ENCODE measurements at regions not wholly inside any gene's neighbourhood (a gene's known extent, or its start where the extent isn't known, plus 50 kb on each side); places are given as distances from the start of the nearest gene placed in this dataset.

DNA sequence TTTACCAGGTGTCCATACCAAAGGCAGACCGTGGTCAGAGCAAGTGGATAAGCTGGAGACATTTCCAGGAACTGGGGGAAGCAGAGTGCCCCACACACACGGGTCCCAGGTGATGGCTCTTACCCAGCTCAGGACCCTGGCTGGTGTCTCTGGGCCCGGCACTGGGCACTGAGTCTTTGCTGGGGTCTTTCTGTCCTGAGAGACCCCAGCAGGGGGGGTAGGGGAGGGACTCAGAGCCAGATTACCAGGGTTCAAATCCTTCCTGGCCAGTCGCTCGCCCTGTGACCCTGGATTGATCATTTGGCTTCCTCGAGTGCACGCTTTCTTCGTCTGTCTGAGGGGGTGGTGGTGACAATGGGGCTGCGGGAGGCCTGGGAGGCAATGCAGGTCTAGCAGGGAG lies 95.7 kb downstream of the PLXNA1 start:
- Histone ChIP-seq H2BK20ac (ENCODE audit: low read depth, low read length, poor library complexity, severe bottlenecking) (no peak overlapping the region), H3K14ac (ENCODE audit: insufficient read depth, low read length) (no peak overlapping the region), H3K27me3 (ENCODE audit: insufficient read depth, low read length) (no peaks in the 10 kb centered on the region), H3K18ac (ENCODE audit: insufficient read length, low read depth, low read length) (no peak overlapping the region), H2AK5ac (ENCODE audit: insufficient read length, low read length) (no peak overlapping the region), H3K4ac (ENCODE audit: low read depth, low read length) (no peak overlapping the region), H4K8ac (replicated peaks; ENCODE audit: insufficient read length, low read depth, low read length) (no peak overlapping the region), H2BK120ac (ENCODE audit: low read depth, low read length, poor library complexity, severe bottlenecking) (no peak overlapping the region), H3K79me2 (ENCODE audit: insufficient read depth, low read length) (no peaks in the 10 kb centered on the region), H2BK12ac (ENCODE audit: insufficient read length, low read depth, low read length) (no peak overlapping the region), H3K4me2 (ENCODE audit: insufficient read depth, insufficient read length, low read length) (no peak overlapping the region), H3K9ac (ENCODE audit: extremely low read depth, insufficient read length, low read length) (no peak overlapping the region), H3K4me1 (ENCODE audit: insufficient read depth, low read length) (no peaks in the 10 kb centered on the region), H3K9me3 (ENCODE audit: control insufficient read depth, low read depth, low read length) (no peaks in the 10 kb centered on the region), H4K91ac (ENCODE audit: insufficient read length, low read depth, low read length) (no peak overlapping the region), H3T11ph (ENCODE audit: low read length) (no peak overlapping the region), H3K23ac (ENCODE audit: insufficient read length, low read depth, low read length) (no peak overlapping the region), H3K79me1 (ENCODE audit: insufficient read depth, low read depth, low read length, poor library complexity, severe bottlenecking) (no peaks in the 10 kb centered on the region), H4K5ac (ENCODE audit: insufficient read length, low read depth, low read length) (no peak overlapping the region), H2BK5ac (ENCODE audit: insufficient read length, low read length) (no peak overlapping the region), H2BK15ac (ENCODE audit: low read depth, low read length) (no peak overlapping the region), H4K20me1 (ENCODE audit: control insufficient read depth, insufficient read depth, insufficient read length) (no peaks in the 10 kb centered on the region), H3K27ac (ENCODE audit: insufficient read length, low read depth, low read length) (no peak overlapping the region), H3K23me2 (ENCODE audit: insufficient read length, low read depth, low read length, poor library complexity, severe bottlenecking) (no peaks in the 10 kb centered on the region), H2AFZ (ENCODE audit: low read length) (no peak overlapping the region), H3K56ac (ENCODE audit: insufficient read length, low read depth, low read length) (no peak overlapping the region)
- H3K36me3 Mint-ChIP-seq (ENCODE audit: insufficient read depth in 1 of 3, low read depth in 3 of 3) = peaks cover 0 to 6% (median 0%) of the 10 kb centered on the region in 3 experiments; a peak in 1 of 7 replicates
- H3K9me3 Mint-ChIP-seq = peaks cover 0 to 3% of the 10 kb centered on the region in 2 experiments; a peak in 1 of 5 replicates
- no peak for DNase-seq
- H3K4me3 Mint-ChIP-seq = no peak overlapping the region
- H3K27ac Mint-ChIP-seq = no peak overlapping the region
- peaks cover 3% of the 10 kb centered on the region for H3K27me3 Mint-ChIP-seq (ENCODE audit: low read depth)
- TF ChIP-seq, protein P1, sequence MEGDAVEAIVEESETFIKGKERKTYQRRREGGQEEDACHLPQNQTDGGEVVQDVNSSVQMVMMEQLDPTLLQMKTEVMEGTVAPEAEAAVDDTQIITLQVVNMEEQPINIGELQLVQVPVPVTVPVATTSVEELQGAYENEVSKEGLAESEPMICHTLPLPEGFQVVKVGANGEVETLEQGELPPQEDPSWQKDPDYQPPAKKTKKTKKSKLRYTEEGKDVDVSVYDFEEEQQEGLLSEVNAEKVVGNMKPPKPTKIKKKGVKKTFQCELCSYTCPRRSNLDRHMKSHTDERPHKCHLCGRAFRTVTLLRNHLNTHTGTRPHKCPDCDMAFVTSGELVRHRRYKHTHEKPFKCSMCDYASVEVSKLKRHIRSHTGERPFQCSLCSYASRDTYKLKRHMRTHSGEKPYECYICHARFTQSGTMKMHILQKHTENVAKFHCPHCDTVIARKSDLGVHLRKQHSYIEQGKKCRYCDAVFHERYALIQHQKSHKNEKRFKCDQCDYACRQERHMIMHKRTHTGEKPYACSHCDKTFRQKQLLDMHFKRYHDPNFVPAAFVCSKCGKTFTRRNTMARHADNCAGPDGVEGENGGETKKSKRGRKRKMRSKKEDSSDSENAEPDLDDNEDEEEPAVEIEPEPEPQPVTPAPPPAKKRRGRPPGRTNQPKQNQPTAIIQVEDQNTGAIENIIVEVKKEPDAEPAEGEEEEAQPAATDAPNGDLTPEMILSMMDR (conservative IDR thresholded peaks at IDR 0.05) = no peak
- peaks cover 0 to 1% of the 10 kb centered on the region in 2 experiments; a peak in 1 of 4 replicates for H3K4me1 Mint-ChIP-seq
- no CpG with 5 or more reads among the region's 9 CpGs for WGBS (ENCODE audit: extremely low coverage, insufficient read length, low lambda C conversion rate)

All from H9 (cell line).